ENCODE measurements at regions not wholly inside any gene's neighbourhood (a gene's known extent, or its start where the extent isn't known, plus 50 kb on each side); places are given as distances from the start of the nearest gene placed in this dataset.
"Not testable (repeated sequence)": the region's sequence is repeated elsewhere in the genome, so short reads cannot be mapped to it uniquely, and the experiment has no call there.

DNA sequence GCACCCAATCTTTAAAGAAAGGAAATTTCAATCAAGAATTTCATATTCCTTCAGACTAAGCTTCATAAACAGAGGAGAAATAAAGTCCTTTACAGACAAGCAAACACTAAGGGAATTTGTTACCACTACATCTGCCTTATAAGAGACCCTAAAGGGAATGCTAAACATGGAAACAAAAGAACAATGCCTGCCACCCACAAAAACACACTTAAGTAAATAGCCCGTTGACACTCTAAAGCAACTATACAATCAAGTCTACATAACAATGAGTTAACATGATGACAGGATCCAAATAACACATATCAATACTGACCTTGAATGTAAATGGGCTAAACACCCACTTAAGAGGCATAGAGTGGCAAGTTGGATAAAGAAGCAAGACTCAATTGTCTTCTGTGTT is 1056.9 kb upstream of the ATXN8OS start:
- DNase-seq, result no peak

DNA sequence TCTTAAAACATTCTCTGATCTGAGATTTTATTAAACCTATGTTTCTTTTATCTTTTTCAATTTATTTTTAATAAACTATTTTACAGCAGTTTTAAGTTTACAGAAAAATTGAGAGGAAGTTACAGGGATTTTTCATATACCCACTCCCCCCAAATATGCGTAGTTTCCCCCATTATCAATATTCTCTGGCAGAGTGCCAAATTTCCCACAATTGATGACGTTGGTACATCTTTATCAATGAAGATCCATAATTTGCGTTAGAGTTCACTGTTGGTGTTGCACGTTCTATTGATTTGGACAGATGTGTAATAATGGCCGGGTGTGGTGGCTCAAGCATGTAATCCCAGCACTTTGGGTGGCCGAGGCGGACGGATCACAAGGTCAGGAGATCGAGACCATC is 1063.0 kb upstream of the ATXN8OS start:
- no peak for DNase-seq

DNA sequence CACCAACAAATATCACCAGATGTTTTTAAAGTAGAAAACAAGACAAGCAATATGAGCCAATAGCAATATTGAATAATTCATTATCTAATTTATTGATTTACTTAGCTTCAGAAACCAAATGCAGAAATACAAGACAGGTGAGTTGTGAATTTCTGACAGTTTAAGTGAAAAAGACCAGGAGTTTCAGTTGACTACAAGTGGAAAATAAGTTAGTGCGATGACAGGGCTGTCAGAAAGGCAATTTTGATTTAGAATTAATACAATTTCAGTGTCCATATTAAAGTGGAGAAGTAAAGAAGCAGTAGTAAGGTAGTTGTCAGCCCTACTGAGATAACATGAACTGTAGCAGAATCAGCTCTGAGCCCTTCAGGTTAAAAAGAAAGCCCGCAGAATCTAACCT is 1066.7 kb upstream of the ATXN8OS start:
- DNase-seq, result no peak

DNA sequence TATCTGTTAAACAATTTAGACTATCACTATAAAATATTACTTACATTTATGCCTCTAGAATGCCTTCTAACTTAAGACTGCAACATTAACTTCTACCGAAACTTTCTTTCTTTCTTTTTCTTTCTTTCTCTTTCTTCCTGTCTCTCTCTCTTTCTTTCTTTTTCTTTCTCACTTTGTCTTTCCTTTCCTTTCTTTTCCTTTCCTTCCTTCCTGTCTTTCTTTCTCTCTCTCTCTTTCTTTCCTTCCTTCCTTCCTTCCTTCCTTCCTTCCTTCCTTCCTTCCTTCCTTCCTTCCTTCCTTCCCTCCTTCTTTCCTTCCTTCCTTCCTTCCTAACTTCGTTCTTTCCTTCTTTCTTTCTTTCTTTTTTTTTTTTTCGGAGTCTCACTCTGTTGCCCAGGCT is 1071.9 kb upstream of the ATXN8OS start:
- no peak for DNase-seq

DNA sequence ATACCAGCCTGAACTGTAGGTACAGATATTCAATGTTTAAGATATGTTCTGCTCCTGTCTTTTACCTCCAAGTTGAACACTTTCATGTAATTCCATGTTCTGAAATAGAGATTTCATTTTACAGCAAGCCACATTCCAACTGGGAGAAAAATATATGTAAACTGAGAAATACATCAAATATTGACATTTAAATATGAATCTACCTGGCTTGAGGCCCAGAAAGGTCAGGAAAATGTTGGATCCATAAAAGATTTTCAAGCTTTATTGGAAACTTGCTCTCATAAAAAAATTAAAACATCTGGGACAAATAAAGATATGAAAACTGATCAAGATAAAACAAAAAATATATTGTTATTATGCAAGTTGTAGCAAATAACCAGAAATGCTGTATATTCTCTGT is 1078.7 kb upstream of the ATXN8OS start:
- no peak for DNase-seq

DNA sequence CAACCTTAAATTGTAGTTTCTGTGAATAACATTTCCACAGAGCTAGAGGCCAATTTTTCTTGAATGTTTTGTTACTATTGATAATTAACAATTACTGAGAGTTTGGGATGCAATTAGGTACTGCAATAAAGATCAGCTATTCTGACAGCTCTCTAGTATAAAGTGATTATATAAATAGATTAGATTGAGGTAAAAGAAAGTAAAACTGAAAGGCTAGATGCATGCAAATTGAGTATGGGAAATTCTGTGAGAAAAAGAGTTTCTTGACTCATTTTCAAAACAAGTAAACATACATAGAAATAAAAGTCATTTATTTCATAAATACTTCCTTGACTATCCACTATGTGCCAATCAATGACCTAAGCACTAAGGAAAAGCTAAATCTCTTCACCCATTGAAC is 1087.5 kb upstream of the ATXN8OS start:
- no peak for DNase-seq

DNA sequence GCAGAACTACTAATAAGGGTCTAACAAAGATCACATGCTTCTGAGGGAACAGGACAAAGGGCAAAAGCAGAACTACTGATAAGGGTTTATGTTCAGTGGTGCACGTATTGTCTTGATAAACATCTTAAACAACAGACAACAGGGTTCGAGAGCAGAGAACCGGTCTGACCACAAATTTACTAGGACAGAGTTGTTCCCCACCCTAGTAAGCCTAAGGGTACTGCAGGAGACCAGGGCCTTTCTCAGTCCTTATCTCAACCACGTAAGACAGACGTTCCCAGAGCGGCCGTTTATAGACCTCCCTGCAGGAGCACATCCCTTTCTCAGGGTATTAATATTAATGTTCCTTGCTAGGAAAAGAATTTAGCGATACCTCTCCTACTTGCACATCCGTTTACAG is 1089.5 kb upstream of the ATXN8OS start:
- DNase-seq, result not testable (repeated sequence)

DNA sequence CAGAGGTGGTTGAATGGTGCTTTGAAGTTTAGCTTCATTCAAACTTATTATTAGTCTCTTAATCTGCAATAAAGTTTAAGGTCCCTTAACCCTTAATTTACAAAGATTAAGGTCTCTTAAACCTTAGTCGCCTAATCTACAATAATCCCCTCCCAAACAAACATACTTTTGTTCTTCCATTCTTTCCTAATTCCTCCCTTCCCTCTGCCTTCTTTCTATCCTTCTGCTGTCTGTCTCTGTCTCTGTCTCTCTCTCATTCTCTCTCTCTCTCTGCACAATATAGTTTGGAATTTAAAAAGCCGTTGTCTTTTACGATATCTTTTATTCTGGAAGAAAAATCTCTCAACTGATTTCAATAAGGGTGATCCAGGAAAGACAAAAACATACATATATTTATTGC is 1096.8 kb upstream of the ATXN8OS start:
- no peak for DNase-seq

DNA sequence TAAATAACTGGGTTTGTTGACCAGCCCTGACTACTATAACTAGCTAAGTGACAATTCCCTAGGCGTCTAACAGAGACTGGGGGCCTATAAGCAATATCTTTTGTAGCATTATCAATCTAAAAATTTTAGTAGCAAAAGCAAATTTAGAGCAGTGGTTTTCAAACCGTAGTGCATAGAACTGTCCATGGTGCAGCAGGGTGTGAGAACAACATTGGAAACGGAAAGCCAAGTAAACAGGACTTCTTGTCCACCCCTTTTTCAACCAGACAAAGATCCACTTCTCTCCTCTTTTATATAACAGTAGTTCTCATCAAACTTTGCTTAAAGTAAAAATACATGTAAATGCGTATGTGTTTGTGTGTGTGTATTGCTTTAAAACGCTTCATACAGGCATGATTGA is 1099.1 kb upstream of the ATXN8OS start:
- DNase-seq, result no peak

DNA sequence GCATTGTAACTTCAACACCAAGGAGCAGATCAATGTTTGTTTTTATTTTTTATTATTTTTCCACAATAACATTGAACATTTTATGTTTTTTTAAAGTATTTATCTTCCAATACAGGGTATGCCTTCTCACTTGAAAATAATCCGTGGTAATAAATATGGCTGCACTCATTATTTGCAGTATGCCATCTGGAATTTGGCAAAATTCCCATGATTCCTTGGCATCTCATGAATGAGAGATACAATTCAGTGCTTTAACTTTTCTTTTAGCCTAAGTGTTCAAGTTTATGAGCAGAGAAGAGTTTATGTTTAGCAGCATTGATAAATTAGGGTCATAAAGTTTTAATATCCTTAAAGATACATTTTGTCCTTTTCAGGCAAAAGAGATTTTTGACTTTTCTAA is 1109.6 kb upstream of the ATXN8OS start:
- no peak for DNase-seq

DNA sequence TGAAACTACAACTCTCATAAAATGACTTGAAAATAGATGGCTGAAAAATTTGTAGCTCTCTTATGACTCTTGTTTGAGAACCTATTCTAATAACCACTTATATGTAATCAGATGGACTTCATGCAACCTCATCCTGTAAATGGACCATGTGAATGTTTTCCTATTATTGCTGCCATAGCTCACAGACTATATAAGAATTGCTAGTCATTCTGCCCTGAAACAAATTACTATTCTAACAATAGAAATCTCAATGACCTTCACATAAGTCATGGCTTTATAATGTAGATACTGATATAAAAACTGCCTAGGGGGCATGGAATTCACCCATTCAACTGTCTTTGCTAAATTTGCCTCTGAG is 1111.0 kb upstream of the ATXN8OS start:
- DNase-seq, result no peak

DNA sequence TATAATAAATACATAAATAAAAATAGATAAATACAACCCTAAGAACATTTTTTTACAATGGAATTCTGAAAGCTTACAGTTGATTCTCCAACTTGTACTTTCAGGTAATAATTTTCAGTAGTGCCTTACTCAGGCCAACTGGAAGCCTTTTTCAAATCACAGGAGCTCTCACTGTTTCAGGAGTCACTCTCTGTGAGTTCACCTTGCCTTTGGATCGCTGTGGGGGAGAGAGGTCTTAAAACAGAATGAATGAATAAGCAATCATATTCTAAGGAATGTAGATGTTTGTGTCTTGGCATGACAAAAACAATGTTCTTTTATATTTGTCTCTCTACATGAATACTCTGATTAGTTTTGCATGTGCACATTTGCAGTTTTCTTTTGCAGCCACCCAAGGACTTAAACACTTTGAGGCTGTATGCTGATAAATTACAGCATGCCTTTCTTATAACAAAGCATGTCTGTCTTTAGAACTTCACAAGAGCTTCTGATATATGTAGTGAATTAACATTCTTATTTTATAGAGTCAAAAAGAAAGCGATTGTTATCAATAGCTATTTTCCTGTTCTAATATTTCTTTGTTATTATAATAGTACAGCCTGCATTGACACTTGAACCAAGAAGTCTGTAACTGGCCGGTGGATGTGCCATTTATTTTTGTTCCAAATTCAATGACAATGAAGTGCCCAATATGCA is 1111.5 kb upstream of the ATXN8OS start:
- no peak for DNase-seq

DNA sequence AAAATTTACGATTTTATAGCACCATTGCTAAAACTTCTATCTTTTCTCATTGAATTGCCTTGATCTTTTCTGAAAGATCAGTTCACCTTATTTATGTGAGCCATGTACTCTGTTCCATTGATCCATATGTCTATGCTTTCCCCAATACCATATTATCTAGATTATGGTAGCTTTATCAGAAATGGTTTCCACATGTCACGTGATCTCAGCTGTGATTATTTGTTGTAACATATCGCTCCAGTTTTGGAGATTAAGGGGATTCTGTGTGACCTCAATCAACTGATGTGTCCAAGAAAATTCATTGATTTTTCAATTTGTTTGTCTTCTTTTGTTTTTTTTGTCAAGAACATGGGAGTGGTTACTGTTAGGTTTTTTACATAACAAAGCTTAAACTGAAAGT is 1114.5 kb upstream of the ATXN8OS start:
- DNase-seq, result no peak

DNA sequence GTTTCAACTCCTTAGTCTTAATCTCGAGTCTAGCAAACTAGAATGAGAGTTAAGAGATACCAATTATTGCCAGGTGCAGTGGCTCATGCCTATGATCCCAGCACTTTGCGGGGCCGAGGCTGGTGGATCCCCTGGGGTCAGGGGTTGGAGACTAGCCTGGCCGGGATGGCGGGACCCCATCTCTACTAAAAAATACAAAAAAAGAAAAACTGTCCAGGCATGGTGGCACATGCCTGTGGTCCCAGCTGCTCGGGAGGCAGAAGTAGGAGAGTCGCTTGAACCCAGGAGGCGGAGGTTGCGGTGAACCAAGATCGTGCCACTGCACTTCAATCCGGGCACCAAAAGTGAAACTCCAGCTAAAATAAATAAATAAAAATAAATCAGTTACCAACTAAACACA is 1119.5 kb upstream of the ATXN8OS start:
- no peak for DNase-seq

DNA sequence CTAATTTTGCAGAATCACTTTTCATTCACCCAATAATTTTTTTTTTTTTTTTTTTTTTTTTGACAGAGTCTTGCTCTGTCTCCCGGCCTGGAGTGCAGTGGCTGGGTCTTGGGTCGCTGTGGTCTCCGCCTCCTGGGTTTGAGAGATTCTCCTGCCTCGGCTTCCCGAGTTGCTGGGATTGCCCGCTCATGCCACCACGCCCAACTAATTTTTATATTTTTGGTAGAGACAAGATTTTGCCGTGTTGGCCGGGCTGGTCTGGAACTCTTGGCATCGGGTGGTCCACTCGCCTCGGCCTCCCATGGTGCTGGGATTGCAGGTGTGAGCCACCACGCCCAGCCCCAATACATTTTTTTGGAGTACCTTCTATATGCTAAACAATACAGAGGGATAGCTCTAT is 1120.0 kb upstream of the ATXN8OS start:
- DNase-seq, result no peak

DNA sequence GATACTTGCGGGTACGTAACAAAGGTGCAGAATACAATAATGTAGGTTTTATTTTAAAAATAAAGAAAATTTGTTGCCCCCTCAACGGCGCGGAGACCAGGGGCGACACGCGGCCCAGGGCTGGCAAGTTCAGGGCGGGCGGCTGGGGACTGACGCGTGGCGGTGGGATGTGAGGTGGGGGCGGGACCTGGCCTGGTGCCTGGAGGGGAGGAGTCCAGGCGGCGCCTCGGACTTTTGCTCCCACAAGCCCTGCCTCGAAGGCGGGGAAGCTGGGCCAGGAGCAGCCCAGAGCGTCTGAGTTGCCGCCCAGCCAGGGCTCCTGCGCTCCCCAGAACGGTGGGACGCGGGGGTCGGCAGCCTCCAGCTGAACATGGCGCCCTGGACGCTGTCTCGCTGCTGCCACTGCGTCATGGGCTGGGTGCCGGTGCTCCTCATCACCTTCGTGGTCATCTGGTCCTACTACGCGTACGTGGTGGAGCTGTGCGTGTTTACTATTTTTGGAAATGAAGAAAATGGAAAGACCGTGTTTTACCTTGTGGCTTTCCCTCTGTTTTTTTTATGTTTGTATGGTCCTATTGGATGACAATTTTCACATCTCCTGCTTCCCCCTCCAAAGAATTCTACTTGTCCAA is 1122.8 kb upstream of the ATXN8OS start:
- DNase-seq, result no peak

DNA sequence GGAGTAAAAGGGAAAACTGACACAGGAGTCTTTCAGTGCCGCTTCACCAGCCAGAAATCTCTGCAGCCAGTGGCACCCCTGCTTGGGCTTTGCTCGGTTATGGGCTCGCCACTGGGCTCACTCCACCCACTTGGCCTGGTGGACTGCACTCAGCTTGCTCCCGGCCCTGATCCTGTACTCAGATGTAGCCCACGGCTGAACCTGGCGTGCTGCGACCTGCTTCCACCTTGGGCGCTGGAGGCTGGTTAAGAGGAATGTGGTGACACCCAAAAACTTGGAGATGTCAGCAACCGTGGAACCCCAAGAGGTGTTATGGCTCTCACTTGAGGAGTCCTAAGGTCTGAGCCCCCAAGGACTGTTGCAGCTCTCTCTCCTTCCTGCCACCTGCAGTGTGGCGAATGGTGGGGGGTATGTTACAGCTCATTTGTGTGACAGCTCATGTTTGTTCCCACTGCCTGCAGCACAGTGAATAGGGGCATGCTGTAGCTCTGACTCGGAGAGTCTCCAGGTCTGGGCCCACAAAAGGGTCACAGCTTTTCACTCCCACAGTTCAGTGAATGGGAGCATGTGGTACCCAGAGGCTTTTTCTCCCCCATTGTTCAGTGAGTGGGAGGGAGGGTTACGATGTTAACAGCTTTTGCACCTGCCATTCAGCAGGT is 1124.5 kb upstream of the ATXN8OS start:
- no peak for DNase-seq

DNA sequence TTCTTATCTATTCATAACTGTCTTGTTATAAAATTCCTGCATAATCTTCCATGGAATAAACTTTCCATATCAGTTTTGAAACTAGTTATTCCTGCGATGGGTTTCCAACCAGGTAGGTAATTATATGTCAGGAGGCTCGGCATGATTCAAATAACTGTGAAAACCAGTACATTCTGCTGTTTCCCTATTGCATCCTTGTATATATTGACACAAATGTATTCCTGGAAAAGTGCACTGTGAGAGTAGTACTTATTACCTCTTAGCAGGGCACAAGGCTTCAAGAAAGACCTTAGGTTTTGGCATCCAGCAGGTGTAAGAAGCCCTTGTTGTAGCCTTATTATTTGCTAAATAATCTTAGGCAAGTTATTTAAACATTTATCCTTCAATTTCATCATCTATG is 1131.3 kb upstream of the ATXN8OS start:
- DNase-seq, result no peak

DNA sequence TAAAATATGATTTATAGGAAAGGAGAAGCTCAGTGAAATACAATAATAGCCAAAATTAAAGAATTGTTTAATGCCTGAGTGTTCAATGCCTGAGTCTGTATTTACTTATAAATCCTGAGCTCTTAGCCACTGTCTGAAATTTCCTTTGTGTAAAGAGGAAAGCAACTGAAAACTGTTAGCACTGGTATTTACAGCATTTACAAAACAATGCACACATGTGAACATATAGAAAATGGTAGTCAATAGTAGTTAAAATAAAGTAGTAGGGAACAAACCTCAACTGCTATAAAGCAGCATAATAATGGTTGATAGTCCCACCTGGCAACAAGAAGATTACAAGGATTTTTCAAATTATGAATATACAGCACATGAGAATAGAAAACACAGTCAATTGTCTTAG is 1137.1 kb upstream of the ATXN8OS start:
- DNase-seq, result no peak

DNA sequence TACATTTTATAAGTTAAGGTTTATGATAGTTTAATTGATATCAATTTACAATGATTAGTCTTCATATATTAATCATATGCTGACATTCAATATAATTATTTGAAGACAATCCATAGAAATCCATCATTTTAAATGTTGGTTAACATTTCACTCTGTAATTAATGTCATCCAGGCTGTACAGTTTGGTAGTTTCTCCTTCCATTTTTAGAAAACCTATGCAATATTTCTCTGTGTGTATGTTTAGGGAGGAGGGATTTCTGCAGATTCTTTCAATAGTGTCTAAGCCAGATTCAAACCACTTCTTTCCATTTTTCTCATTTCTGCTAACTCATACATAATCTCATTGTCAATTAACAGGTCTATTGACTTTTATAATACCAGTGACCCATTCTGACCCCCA is 1159.0 kb upstream of the ATXN8OS start:
- DNase-seq, result no peak

DNA sequence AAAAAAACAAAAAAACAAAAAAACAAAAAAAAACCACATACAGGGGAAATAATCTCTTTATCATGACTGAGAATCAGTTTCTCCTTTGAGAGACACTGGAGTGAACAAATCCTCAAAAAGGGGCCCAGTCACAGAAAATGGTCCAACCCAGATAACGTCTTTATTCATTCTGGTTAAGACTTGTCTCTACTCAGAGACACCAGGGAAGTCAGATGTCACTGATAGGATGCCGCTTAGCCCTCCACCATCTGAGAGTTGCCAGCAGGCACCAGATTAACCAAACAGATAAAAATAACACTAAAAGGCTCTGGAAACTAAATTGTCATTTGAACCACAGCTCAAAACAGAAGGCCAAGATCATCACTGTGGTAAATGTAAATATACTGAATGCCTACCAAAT is 1163.4 kb upstream of the ATXN8OS start:
- DNase-seq, result no peak

DNA sequence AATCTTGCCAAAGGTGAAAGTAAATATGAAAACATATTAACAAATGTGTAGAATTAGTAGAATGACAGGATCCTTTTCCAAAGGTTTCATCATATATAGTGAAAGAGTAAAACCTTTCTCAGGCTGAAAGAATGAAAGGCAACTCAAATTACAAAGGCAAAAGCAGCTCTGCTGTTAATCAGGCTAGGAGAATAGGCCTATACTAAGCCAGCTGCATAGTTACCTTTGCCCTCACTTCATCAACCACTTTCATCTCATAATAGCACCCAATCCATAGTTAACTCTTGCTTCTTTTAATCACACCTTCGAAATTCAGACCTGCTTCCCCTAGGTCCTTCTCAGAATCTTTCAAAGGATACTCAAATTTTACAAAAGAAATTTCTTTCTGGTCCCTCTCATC is 1167.6 kb upstream of the ATXN8OS start:
- DNase-seq, result no peak

DNA sequence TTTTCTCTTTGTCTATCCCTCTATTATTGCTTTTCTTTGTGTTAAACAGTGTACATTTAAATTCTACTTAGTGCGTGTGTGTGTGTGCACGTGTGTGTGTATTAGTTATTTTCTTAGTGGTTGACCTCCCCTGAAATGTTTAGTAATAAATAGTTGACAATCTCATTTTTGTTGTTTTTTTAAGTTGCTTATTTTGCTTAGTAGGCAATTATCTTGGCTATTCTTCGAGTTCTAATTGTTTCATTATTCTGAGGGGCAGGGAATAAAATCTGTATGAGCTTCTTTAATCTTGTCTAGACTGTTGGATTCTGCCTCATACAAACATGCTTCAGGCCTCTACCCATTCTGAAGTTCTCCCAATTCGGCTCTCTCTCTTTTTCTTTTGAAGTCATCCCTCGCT is 1169.0 kb upstream of the ATXN8OS start:
- DNase-seq, result no peak

DNA sequence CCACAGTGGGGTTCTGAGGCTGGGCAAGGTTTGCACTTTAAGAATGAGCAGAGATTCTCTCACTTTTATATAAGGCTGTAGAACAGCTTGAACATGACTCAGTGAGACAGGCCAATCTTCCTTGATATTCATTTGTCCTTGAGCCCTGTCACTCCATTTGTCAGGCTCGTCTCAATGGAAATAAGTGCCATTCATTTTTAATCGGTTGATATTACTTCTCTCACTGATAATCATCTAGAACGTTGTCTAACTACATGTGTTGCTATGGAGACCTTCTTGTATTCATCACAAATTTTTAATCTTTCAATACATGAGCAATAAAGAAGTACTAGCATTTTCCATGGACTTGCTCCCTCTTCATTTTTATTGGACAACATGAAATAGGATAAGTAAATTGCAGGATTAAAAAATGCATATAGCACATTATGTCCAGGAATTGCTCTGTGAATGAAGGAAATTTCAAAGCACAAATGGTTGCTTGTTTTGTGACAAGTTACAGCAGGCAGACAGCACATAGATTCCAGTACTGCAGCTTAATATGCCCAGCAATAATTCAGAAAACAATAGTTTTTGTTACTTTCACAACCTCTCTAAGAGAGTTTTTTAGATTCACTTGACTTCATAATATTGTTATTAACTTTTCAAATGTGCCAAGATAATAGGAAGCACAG is 1178.4 kb upstream of the ATXN8OS start:
- DNase-seq, result no peak

All from CD4-positive, alpha-beta T cell treated with Interferon alpha-2 for 1 hour (primary cell).